ENCODE measurements at regions not wholly inside any gene's neighbourhood (a gene's known extent, or its start where the extent isn't known, plus 50 kb on each side); places are given as distances from the start of the nearest gene placed in this dataset.

GRCh38 chr7:19407270-19407669 is 262.0 kb upstream of the FERD3L start:
- Histone ChIP-seq H3K4me2 (ENCODE audit: low read length) (no peak overlapping the region), H3K79me1 (ENCODE audit: low read length) (no peaks in the 10 kb centered on the region), H4K91ac (ENCODE audit: low read depth, low read length) (no peak overlapping the region), H3K4me1 (ENCODE audit: control insufficient read depth in 1 of 2, insufficient read depth in 2 of 2, low read length in 2 of 2) (no peaks in the 10 kb centered on the region), H3K79me2 (ENCODE audit: control insufficient read depth, insufficient read depth, low read length, poor library complexity) (no peaks in the 10 kb centered on the region), H3K14ac (ENCODE audit: low read length) (no peak overlapping the region), H3K9me3 (ENCODE audit: insufficient read depth, low read depth, low read length) (no peaks in the 10 kb centered on the region), H3K27ac (ENCODE audit: low read depth, low read length) (no peak overlapping the region), H3K9ac (ENCODE audit: low read length) (no peak overlapping the region), H2BK5ac (ENCODE audit: low read depth, low read length, poor library complexity) (no peak overlapping the region), H2AK5ac (ENCODE audit: low read length) (no peak overlapping the region), H2AFZ (ENCODE audit: insufficient read depth, low read length, poor library complexity) (no peak overlapping the region), H3K4ac (ENCODE audit: low read depth, low read length) (no peak overlapping the region), H4K12ac (ENCODE audit: low read depth, low read length) (no peak overlapping the region), H4K8ac (ENCODE audit: low read depth, low read length) (no peak overlapping the region), H3K23ac (ENCODE audit: low read length) (no peak overlapping the region), H3K36me3 (ENCODE audit: control insufficient read depth in 1 of 2, insufficient read depth in 2 of 2, low read length in 2 of 2) (no peaks in the 10 kb centered on the region), H3K18ac (ENCODE audit: low read length) (no peak overlapping the region), H2BK12ac (ENCODE audit: low read length) (no peak overlapping the region), H3K4me3 (ENCODE audit: low read depth, low read length) (no peak overlapping the region), H2BK120ac (ENCODE audit: insufficient read depth, low read length, poor library complexity) (no peak overlapping the region), H3K27me3 (ENCODE audit: insufficient read depth, low read length) (no peaks in the 10 kb centered on the region)
- no peak for DNase-seq
- no CpG with 5 or more reads among the region's 4 CpGs for WGBS (ENCODE audit: extremely low coverage, insufficient coverage, insufficient read length)

- Histone ChIP-seq H2BK12ac (ENCODE audit: low read length) (no peak overlapping the region), H4K91ac (ENCODE audit: low read depth, low read length) (no peak overlapping the region), H3K18ac (ENCODE audit: low read length) (no peak overlapping the region), H3K9me3 (ENCODE audit: insufficient read depth, low read depth, low read length) (no peaks in the 10 kb centered on the region), H2BK120ac (ENCODE audit: insufficient read depth, low read length, poor library complexity) (no peak overlapping the region), H3K9ac (ENCODE audit: low read length) (no peak overlapping the region), H3K4me2 (ENCODE audit: low read length) (no peak overlapping the region), H3K79me2 (ENCODE audit: control insufficient read depth, insufficient read depth, low read length, poor library complexity) (no peaks in the 10 kb centered on the region), H3K27me3 (ENCODE audit: insufficient read depth, low read length) (no peaks in the 10 kb centered on the region), H3K27ac (ENCODE audit: low read depth, low read length) (no peak overlapping the region), H2AK5ac (ENCODE audit: low read length) (no peak overlapping the region), H3K4ac (ENCODE audit: low read depth, low read length) (no peak overlapping the region), H3K4me3 (ENCODE audit: low read depth, low read length) (no peak overlapping the region), H3K4me1 (ENCODE audit: control insufficient read depth in 1 of 2, insufficient read depth in 2 of 2, low read length in 2 of 2) (no peaks in the 10 kb centered on the region), H4K8ac (ENCODE audit: low read depth, low read length) (no peak overlapping the region), H2AFZ (ENCODE audit: insufficient read depth, low read length, poor library complexity) (no peak overlapping the region), H2BK5ac (ENCODE audit: low read depth, low read length, poor library complexity) (no peak overlapping the region), H3K36me3 (ENCODE audit: control insufficient read depth in 1 of 2, insufficient read depth in 2 of 2, low read length in 2 of 2) (no peaks in the 10 kb centered on the region), H3K14ac (ENCODE audit: low read length) (no peak overlapping the region), H4K12ac (ENCODE audit: low read depth, low read length) (no peak overlapping the region), H3K79me1 (ENCODE audit: low read length) (no peaks in the 10 kb centered on the region), H3K23ac (ENCODE audit: low read length) (no peak overlapping the region)
- DNase-seq = peak in 1 of 2 donors; percentile 31
- no CpG with 5 or more reads among the region's 2 CpGs for WGBS (ENCODE audit: extremely low coverage, insufficient coverage, insufficient read length)
Measured at GRCh38 chr7:19405541-19405940, 260.3 kb upstream of the FERD3L start.

GRCh38 chr7:19404912-19405329 is 259.7 kb upstream of the FERD3L start:
- H2BK12ac ChIP-seq (ENCODE audit: low read length) = no peak overlapping the region
- no peak overlapping the region for H3K18ac ChIP-seq (ENCODE audit: low read length)

GRCh38 chr7:19403691-19404090 is 258.5 kb upstream of the FERD3L start:
- H3K27me3 ChIP-seq (ENCODE audit: insufficient read depth, low read length) = no peaks in the 10 kb centered on the region
- no peaks in the 10 kb centered on the region for H3K79me1 ChIP-seq (ENCODE audit: low read length)
- no peaks in the 10 kb centered on the region for H3K36me3 ChIP-seq (ENCODE audit: control insufficient read depth in 1 of 2, insufficient read depth in 2 of 2, low read length in 2 of 2)
- H3K18ac ChIP-seq (ENCODE audit: low read length) = no peak overlapping the region
- no peak overlapping the region for H3K14ac ChIP-seq (ENCODE audit: low read length)
- no peak overlapping the region for H4K8ac ChIP-seq (ENCODE audit: low read depth, low read length)
- H3K4ac ChIP-seq (ENCODE audit: low read depth, low read length) = no peak overlapping the region
- no peak overlapping the region for H2BK120ac ChIP-seq (ENCODE audit: insufficient read depth, low read length, poor library complexity)
- H4K12ac ChIP-seq (ENCODE audit: low read depth, low read length) = no peak overlapping the region
- no peak overlapping the region for H3K4me2 ChIP-seq (ENCODE audit: low read length)
- no peaks in the 10 kb centered on the region for H3K79me2 ChIP-seq (ENCODE audit: control insufficient read depth, insufficient read depth, low read length, poor library complexity)
- H3K4me1 ChIP-seq (ENCODE audit: control insufficient read depth in 1 of 2, insufficient read depth in 2 of 2, low read length in 2 of 2) = no peaks in the 10 kb centered on the region
- no peak overlapping the region for H2BK12ac ChIP-seq (ENCODE audit: low read length)
- H3K23ac ChIP-seq (ENCODE audit: low read length) = no peak overlapping the region
- H3K4me3 ChIP-seq (ENCODE audit: low read depth, low read length) = no peak overlapping the region
- no peak overlapping the region for H3K27ac ChIP-seq (ENCODE audit: low read depth, low read length)
- peak; percentile 64 to 71 for DNase-seq
- no CpG with 5 or more reads among the region's 2 CpGs for WGBS (ENCODE audit: extremely low coverage, insufficient coverage, insufficient read length)
- no peak overlapping the region for H2BK5ac ChIP-seq (ENCODE audit: low read depth, low read length, poor library complexity)
- no peak overlapping the region for H2AK5ac ChIP-seq (ENCODE audit: low read length)
- no peaks in the 10 kb centered on the region for H3K9me3 ChIP-seq (ENCODE audit: insufficient read depth, low read depth, low read length)
- no peak overlapping the region for H2AFZ ChIP-seq (ENCODE audit: insufficient read depth, low read length, poor library complexity)
- H3K9ac ChIP-seq (ENCODE audit: low read length) = no peak overlapping the region
- H4K91ac ChIP-seq (ENCODE audit: low read depth, low read length) = no peak overlapping the region

More at GRCh38 chr7:19404912-19405329, 259.7 kb upstream of the FERD3L start:
- Histone ChIP-seq H4K91ac (ENCODE audit: low read depth, low read length) (no peak overlapping the region), H2BK120ac (ENCODE audit: insufficient read depth, low read length, poor library complexity) (no peak overlapping the region), H2AFZ (ENCODE audit: insufficient read depth, low read length, poor library complexity) (no peak overlapping the region), H3K23ac (ENCODE audit: low read length) (no peak overlapping the region), H3K79me2 (ENCODE audit: control insufficient read depth, insufficient read depth, low read length, poor library complexity) (no peaks in the 10 kb centered on the region), H4K12ac (ENCODE audit: low read depth, low read length) (no peak overlapping the region), H3K27ac (ENCODE audit: low read depth, low read length) (no peak overlapping the region), H3K4me2 (ENCODE audit: low read length) (peak overlapping the region; percentile 34), H2AK5ac (ENCODE audit: low read length) (no peak overlapping the region), H3K4me3 (ENCODE audit: low read depth, low read length) (no peak overlapping the region), H2BK5ac (ENCODE audit: low read depth, low read length, poor library complexity) (no peak overlapping the region), H3K36me3 (ENCODE audit: control insufficient read depth in 1 of 2, insufficient read depth in 2 of 2, low read length in 2 of 2) (no peaks in the 10 kb centered on the region), H3K14ac (ENCODE audit: low read length) (no peak overlapping the region), H3K4me1 (ENCODE audit: control insufficient read depth in 1 of 2, insufficient read depth in 2 of 2, low read length in 2 of 2) (no peaks in the 10 kb centered on the region), H3K27me3 (ENCODE audit: insufficient read depth, low read length) (no peaks in the 10 kb centered on the region), H4K8ac (ENCODE audit: low read depth, low read length) (no peak overlapping the region), H3K79me1 (ENCODE audit: low read length) (no peaks in the 10 kb centered on the region), H3K4ac (ENCODE audit: low read depth, low read length) (no peak overlapping the region), H3K9me3 (ENCODE audit: insufficient read depth, low read depth, low read length) (no peaks in the 10 kb centered on the region), H3K9ac (ENCODE audit: low read length) (no peak overlapping the region)
- peak; percentile 73 to 89 for DNase-seq
- WGBS (ENCODE audit: extremely low coverage, insufficient coverage, insufficient read length) = no CpG with 5 or more reads among the region's 3 CpGs
